ENCODE measurements at regions not wholly inside any gene's neighbourhood (a gene's known extent, or its start where the extent isn't known, plus 50 kb on each side); places are given as distances from the start of the nearest gene placed in this dataset.

- H3K4me3 ChIP-seq (ENCODE audit: low read depth, low read length): no peak overlapping the region
- no peak for TF ChIP-seq CTCF (IDR thresholded peaks at IDR 0.05; ENCODE audit: low read depth, low read length)
These were observed 65.1 kb upstream of the DIAPH2 start for GRCh38 chrX:96619588-96619987.

GRCh38 chrX:96621811-96622210 is 62.8 kb upstream of the DIAPH2 start:
- TF ChIP-seq CTCF (IDR thresholded peaks at IDR 0.05; ENCODE audit: low read depth, low read length): no peak
- H3K4me3 ChIP-seq (ENCODE audit: low read depth, low read length): no peak overlapping the region

All from WI38 (cell line).